ENCODE measurements at regions not wholly inside any gene's neighbourhood (a gene's known extent, or its start where the extent isn't known, plus 50 kb on each side); places are given as distances from the start of the nearest gene placed in this dataset.

GRCh38 chr5:171684169-171684568 lies 101.4 kb upstream of the SMIM23 start:
- DNase-seq (ENCODE audit: low read depth) = no peak

GRCh38 chr5:171688696-171689495 lies 96.7 kb upstream of the SMIM23 start:
- DNase-seq (ENCODE audit: low read depth) = no peak

- no peak for DNase-seq (ENCODE audit: low read depth)
Measured at GRCh38 chr5:171689853-171690417, 95.7 kb upstream of the SMIM23 start.

- DNase-seq (ENCODE audit: low read depth) = no peak
Measured at GRCh38 chr5:171692107-171692506, 93.5 kb upstream of the SMIM23 start.

GRCh38 chr5:171692936-171693335 lies 92.7 kb upstream of the SMIM23 start:
- no peak for DNase-seq (ENCODE audit: low read depth)

- DNase-seq (ENCODE audit: low read depth) = no peak
Measured at GRCh38 chr5:171693412-171693811, 92.2 kb upstream of the SMIM23 start.

GRCh38 chr5:171695804-171696203 lies 89.8 kb upstream of the SMIM23 start:
- no peak for DNase-seq (ENCODE audit: low read depth)

- DNase-seq (ENCODE audit: low read depth) = no peak
Measured at GRCh38 chr5:171697221-171698102, 88.2 kb upstream of the SMIM23 start.

- DNase-seq (ENCODE audit: low read depth) = no peak
Measured at GRCh38 chr5:171700318-171700912, 85.2 kb upstream of the SMIM23 start.

GRCh38 chr5:171701100-171701541 lies 84.5 kb upstream of the SMIM23 start:
- no peak for DNase-seq (ENCODE audit: low read depth)

GRCh38 chr5:171702135-171702770 lies 83.4 kb upstream of the SMIM23 start:
- DNase-seq (ENCODE audit: low read depth) = peak; percentile 2

GRCh38 chr5:171703146-171703545 lies 82.5 kb upstream of the SMIM23 start:
- DNase-seq (ENCODE audit: low read depth) = no peak

GRCh38 chr5:171705036-171705435 lies 80.6 kb upstream of the SMIM23 start:
- no peak for DNase-seq (ENCODE audit: low read depth)

GRCh38 chr5:171705830-171706468 lies 79.7 kb upstream of the SMIM23 start:
- DNase-seq (ENCODE audit: low read depth) = no peak

GRCh38 chr5:171706736-171707441 lies 78.7 kb upstream of the SMIM23 start:
- DNase-seq (ENCODE audit: low read depth) = no peak

- no peak for DNase-seq (ENCODE audit: low read depth)
Measured at GRCh38 chr5:171707442-171707792, 78.2 kb upstream of the SMIM23 start.

- DNase-seq (ENCODE audit: low read depth) = no peak
Measured at GRCh38 chr5:171709930-171710329, 75.7 kb upstream of the SMIM23 start.

- no peak for DNase-seq (ENCODE audit: low read depth)
Measured at GRCh38 chr5:171710451-171711024, 75.1 kb upstream of the SMIM23 start.

- DNase-seq (ENCODE audit: low read depth) = no peak
Measured at GRCh38 chr5:171711571-171711970, 74.0 kb upstream of the SMIM23 start.

GRCh38 chr5:171712616-171713015 lies 73.0 kb upstream of the SMIM23 start:
- DNase-seq (ENCODE audit: low read depth) = no peak

Measured in HS-5 (cell line).